ENCODE measurements at regions not wholly inside any gene's neighbourhood (a gene's known extent, or its start where the extent isn't known, plus 50 kb on each side); places are given as distances from the start of the nearest gene placed in this dataset.

- TF ChIP-seq CTCF (conservative IDR thresholded peaks at IDR 0.05) (no peak), ZFX (IDR thresholded peaks at IDR 0.05) (no peak)
Measured at GRCh38 chr3:107973152-107973551, 117.7 kb downstream of the CD47 start.
